DMS114 treated with DMSO at 0.1 percent for 48 hours (cell line): ENCODE measurements at regions not wholly inside any gene's neighbourhood (a gene's known extent, or its start where the extent isn't known, plus 50 kb on each side); places are given as distances from the start of the nearest gene placed in this dataset.

ENCODE experiments used
- DNase-seq: peaks from one replicate; lab custom pipeline; 2025; ENCODE audit not compliant: unreplicated experiment; lab: John Stamatoyannopoulos, UW

DNA sequence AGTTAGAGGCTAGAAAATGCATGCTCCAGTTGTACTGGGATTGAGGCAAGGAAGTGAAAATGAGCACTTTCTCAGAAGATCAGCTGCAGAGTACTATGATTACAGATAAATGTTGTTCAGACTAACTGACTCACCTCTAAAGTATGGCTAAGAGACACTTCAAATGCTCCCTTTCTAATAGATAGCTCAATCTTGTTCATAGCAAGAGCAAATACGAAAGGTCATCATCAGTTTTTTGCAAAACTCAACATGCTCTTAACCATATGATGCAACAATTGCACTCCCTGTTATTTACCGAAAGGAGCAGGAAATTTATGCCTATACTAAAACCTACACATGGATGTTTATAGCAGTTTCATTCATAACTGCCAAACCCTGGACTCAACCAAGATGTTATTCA, 838.4 kb upstream of the INTU start:
- no peak for DNase-seq

DNA sequence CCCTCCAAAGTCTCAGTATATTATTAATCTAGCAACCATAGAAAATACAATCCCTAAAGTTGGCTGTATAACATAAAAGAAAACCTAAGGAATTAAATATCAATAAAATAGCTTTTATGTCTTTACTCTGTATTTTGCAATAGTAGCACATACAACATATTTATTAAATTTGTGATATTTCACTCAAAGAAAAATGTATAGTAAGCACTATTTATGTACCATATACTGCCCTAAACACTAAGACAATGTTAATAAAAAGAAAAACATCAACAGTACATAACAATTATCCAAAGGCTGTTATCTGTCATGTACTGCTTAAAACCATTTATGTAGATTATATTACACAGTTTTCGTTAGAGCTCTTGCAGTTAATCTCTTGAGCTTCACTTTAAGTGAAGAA, 834.5 kb upstream of the INTU start:
- DNase-seq: no peak

DNA sequence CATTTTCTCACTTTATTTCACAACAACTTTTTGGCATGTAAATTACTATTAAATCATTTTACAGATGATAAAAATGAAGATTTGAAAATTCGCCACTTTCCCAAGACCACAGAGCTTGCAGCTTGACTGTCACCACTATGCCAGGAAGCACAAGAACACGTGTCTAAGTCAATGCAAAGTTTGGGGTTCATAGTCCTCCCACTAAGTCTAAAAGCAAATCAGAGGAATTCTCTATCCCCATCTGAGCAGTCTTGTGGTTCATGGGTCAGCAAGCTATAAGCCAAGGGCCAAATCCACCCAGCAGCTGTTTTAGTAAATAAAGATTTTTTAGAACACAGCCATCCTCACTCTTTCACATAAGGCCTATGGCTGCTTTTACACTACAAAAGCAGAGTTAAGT, 833.3 kb upstream of the INTU start:
- no peak for DNase-seq

DNA sequence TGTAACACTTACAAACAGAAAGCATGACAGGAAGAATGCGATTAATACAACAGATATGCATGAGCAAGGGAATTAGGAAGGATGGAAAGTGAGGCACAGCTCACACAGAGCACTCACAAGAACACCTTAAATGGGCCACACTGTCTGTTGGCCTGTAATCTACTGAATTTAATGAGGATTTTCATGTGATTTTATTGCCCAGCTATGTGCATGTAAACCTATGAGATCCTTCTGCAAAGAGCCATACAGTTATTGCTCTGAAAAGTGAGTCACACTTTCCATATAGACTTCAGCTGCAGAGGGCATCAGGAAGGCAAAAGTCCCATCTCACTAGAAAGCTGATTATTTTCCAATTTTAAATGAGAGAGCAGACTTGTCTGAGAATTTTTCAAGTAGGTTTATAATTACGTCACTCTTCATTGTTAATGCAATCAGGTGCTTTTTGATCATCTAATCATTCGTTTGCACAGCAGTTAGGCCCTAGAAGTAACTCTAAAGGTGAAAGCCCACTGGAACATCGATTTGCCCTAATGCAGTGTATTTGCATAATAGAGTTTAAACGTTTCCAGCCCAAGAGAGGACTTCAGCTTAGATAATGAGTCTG, 832.7 kb upstream of the INTU start:
- no peak for DNase-seq

DNA sequence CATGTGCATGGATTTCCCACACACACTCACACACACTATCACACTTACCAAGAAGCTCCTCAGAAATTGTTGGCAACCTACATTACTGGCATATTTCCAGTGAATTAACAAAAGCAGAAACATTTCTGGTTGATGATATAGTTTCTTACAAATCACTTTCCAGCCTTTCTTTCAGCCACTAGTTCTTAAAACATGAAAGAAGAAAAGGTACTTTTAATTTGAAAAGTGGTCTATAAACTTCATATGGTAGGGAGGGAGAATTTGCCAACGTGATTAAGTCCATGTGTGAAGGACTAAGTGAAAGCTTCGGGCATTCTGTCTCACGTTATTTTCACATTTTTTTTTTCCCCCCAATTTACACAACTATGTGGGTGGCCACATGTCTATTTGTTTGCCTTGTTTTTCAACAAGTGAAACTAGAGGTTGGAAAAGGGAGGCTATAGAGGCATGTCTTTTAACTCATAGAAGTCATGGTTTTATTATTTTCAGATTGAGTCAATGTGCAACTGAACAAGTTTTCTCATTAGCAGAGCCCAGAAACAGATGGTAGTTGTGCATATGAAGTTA, 832.1 kb upstream of the INTU start:
- no peak for DNase-seq

DNA sequence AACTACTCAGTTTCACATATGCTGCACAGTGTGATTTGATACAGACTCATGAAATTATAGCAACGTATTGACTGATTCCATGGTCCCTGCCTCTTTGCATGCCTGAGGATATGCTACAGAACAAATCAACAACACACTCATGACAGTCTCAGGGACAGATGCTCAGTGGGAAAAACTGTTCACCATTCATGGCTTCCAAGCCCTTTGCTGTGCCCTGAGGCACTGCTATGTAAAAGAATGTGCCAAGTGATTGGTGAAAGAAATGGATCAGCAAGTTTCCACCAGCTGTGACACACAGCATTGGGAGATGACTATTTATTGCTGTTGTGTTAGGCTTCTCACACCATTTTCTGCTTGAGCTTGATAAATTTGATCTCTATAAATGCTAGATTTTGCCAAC, 825.6 kb upstream of the INTU start:
- no peak for DNase-seq

DNA sequence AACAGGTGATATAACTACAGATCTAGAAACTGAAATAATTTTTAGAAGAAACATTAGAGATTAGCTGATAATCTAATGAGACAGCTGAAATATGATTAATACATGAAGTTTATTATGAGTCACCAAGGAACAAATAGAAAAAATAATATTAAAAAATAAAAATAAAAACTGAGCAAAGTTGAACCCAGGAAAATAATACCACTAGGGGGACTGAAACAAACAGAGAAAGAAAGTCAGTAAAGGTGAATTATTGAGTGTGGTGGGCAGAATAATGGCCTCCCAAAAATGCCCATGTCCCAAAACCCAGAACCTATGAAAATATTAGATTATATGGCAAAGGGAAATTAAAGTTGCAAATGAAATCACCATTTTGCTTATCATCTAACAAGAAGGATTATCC, 820.7 kb upstream of the INTU start:
- no peak for DNase-seq

DNA sequence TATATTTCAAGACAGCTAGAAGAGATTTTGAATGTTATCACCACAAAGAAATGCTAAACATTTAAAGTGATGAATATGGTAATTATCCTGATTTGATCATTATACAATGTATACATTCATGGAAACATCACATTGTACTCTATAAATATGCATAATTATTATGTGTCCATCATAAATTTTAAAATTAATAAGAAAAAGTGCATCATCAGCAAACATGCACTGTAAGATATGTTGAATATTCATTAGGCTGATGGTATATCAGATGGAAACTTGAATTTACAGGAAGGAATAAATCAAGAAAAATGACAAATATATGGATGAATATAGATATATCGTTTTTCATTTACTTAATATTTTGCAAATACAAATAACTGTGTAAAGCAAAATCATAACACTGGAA, 812.1 kb upstream of the INTU start:
- DNase-seq: no peak

DNA sequence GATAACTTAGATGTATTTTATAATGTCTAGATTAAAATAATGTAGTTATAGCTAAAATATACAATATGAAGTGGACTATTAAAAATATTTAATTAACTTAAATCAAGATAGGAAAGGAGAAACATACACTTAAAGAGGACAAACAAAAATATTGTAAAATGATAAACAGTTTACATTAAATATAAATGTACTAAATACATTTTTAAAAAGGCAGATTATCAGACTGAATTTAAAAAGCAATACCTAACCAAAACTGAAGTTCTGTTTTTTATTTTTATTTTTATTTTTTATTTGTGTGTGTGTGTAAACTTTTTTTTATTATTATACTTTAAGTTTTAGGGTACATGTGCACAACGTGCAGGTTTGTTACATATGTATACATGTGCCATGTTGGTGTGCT, 811.6 kb upstream of the INTU start:
- DNase-seq: no peak

DNA sequence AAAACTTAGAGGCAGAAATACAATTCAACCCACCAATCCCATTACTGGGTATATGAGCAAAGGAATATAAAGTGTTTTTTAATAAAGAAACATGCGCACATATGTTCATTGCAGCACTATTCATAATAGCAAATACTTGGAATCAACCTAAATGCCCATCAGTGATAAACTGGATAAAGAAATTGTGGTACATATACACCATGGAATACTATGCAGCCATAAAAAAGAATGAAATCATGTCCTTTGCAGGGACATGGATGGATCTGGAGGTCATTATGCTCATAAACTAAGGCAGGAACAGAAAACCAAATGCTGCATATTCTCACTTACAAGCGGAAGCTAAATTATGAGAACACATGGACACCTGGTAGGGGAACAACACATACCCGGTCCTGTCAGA, 807.7 kb upstream of the INTU start:
- DNase-seq: no peak

DNA sequence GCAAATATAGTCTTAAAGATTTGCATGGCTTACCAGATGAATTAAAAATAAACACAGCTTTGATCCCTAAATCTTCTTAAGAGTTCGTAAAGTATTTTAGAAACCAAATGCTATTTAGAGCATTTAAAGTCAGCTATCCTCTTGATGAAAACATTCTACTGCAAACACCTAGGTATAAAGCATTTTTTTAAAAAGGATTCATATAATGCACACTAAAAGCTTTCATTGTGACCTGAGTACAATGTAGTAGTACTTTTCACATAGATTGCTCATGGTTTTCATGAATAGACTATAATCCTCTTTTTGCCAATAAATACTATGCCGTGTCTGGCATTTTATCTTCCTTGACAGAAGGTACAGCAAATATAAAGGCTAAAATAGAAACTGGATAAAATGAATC, 805.1 kb upstream of the INTU start:
- DNase-seq: no peak

DNA sequence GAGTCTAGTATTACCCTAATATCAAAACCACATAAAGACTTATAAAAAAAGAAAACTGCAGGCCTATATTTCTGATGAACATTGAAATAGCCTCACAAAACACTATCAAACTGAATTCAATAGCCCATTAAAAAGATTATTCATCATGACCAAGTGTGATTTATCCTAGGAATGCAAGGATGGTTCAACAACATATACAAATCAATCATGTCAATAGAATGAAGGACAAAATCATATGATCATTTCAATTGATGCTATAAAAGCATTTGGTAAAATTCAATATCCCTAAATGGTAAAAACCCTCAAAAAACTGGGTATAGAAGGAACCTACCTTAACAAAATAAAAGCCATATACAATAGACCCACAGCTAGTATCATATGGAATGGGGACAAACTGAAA, 797.9 kb upstream of the INTU start:
- DNase-seq: no peak

DNA sequence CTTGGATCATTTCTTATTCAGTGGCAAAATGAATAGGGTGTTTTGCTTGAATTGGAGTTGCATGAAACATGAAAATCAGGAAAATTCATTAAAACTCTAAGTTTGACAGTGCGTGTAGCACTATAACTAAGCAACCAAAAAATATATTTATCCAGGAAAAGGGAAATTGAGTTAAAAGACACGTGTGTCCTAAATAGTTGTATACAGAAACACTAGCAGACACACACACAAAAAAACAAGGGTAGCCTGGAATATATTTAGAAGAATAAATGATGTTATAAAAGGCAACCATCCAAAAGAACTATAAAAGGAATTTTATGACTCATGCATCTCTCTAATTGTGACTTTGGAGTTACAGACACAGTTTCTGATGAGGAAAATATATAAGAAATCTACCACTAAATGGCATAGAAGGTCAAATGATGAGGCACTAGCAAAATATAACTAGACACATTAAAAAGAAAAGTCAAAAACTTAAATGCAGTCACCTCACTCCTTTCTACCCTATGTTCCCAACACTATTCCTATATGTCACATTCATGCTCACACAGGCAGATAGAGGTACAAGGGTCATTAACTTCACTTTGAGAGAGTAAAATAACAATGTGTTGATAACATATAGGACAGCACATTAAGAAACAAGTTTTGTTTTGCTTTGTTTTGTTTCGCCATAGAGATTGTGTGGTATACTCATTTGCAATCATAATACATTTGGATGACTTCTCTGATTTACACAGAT, 793.6 kb upstream of the INTU start:
- DNase-seq: no peak

DNA sequence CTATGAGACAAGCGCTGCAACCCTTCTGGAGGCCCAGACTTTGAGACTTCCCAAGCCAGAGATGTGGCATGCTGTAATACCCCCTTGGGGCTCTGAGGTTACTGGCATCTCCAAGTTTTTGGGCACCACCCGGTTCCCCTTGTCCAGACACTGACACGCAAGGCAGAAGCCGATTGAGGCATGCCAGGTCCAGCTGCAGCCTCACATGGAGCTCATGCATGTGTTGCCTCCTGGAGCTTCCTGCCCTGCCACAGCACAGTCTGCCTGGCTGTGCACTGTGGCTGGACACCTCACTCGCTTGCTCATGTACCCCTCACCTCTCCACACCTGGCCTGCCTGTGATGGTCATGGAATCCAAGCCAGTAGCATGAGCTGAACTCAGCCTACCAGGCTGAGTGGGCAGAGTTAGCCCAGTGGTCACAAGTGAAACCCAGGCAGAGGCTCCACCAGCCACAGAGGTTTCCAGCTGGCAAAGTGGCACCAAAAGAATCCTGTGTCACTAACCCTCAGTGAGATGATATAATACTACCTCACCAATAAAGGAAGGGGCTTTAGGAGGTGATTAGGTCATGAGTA, 789.2 kb upstream of the INTU start:
- no peak for DNase-seq

DNA sequence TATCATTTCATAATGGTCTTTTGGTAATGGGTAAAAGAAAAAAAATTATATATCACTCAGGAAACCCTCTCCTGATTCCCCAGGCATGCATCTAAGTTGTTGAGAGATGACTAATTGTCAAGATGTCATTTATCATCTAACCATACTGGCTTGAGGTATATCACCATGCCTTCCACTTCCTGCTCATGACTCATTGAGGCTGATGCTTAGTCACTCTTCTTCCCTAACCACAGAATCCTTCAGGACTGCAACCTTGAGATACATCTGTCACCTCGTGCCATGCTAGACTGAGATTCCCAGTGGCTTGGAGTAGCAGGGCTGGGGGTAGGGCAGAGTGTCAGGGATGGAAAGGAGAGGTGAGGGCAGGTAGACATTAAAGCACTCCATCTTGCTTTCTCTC, 782.5 kb upstream of the INTU start:
- DNase-seq: no peak

DNA sequence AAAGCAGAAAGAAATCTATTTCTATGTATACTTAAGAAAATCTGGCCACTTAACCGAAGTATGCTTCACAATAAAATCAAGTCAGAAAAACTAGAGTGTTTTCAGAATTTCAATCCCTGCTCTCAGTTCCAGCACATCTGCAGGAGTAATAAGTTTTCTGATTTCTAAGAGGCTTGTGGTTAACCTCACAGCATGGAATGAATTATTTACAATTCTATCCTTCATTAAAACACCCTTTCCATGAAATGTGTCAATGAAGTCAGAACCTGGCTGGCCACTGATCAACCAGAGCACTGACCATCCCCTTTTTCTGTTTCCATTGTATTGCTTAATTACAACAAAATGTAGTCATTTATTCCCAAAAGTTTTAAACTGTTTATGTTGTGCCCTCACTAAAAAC, 781.4 kb upstream of the INTU start:
- no peak for DNase-seq

DNA sequence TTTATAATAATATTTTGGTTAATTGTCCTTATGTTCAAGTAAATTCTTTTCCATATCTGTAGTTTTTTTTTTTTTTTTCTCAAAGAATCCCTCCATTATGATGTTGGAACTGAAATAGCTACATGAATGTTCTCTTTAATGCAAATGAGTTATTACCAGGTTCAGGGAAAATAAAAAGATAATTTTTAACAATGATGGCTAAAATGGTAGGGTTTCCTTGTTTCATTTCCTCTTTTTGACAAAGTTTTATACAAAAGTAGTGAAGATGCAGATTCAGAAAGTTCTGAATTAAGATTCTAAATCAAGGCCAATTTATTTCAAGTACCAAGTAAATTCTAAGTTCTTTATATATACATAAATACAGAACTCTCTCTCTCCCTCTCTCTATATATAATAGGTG, 779.0 kb upstream of the INTU start:
- no peak for DNase-seq

DNA sequence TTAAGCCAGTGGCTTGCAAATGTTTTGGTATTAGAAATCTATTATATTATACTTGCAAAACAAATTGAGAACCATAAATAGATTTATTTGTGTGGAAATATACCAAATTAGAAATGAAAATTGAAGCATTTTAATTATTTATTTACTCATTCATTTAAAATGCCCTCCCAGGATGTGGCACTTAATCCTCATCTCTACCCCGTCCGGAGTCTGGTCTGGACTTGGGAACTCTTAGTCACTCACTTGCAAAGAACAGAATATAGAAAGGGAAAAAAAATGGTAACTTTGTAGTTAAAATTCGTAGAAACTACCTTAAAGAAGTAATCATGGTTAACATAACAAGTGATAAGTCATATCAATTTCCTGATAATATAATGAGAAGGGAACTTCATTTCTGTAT, 775.9 kb upstream of the INTU start:
- no peak for DNase-seq

DNA sequence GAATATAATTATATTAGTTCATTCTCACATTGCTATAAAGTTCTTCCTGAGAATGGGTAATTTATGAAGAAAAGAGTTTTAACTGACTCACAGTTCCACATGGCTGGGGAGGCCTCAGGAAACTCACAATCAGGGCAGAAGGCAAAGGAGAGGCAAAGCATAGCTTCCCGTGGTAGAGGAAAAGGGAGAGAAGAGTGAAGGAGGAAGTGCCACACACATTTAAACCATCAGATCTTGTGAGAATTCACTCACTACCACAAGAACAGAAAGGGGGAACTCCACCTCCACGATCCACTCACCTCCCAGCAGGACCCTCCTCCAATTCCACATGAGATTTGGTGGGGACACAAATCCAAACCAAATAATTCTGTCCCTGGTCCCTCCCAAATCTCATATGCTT, 773.4 kb upstream of the INTU start:
- no peak for DNase-seq

DNA sequence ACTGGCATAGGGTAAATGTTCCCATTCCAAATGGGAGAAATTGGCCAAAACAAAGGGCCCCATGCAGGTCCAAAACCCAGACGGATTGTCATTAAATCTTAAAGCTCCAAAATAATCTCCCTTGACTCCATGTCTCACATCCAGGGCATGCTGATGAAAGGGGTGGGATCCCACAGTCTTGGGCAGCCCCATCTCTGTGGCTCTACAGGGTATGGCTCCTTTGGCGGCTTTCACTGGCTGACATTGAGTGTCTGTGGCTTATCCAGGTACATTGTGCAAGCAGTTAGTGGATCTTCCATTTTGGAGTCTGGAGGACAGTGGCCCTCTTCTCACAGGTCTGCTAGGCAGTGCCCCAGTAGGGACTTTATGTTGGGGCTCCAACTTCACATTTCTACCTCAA, 772.9 kb upstream of the INTU start:
- DNase-seq: no peak

DNA sequence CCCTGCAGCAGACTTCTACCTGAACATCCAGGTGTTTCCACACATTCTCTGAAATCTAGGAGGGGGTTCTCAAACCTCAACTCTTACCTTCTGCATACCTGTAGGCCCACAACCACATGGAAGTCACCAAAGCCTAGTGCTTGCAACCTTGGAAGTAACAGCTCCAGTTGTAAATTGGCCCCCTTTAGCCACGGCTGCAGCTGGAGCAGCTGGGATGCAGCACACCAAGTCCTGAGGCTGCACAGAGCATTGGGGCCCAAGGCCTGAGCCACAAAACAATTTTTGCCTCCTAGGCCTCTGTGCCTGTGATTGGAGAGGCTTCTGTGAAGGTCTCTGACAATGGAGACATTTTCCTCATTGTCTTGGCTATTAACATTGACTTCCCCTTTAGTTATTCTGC, 772.4 kb upstream of the INTU start:
- DNase-seq: no peak

DNA sequence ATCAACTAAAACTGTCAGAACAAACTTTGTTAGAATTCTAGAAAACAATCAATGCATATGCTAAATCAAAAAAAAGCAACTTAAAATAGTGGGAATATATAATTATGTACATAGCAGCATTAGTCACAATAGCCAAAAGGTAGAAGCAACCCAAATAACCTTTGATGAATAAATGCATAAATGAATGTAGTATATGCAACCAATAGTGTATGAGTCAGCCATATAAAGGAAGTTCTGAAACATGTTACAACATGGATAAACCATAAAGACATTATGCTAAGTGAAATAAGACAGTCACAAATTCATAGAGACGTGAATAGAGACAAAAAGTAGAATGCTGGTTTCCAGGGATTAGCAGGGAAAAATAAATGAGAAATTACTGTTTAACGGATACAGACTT, 762.8 kb upstream of the INTU start:
- no peak for DNase-seq

DNA sequence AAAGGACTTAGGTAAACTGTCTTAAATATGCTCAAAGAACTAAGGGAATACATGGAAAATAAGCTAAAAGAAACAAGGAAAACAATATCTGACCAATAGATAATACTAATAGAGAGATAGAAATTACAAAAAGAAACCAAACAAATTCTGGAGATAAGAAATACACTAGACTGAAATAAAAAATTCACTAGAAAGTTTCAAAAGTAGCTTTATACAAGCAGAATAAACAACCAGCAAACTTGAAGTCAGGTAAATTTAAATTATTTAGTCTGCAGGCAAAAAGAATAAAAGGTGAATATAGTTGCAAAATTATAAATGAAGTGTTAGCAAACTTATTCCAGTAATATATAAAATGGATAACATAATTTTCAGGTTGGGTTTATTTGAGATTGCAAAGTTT, 760.9 kb upstream of the INTU start:
- DNase-seq: no peak
